ENCODE measurements at regions not wholly inside any gene's neighbourhood (a gene's known extent, or its start where the extent isn't known, plus 50 kb on each side); places are given as distances from the start of the nearest gene placed in this dataset.

DNA sequence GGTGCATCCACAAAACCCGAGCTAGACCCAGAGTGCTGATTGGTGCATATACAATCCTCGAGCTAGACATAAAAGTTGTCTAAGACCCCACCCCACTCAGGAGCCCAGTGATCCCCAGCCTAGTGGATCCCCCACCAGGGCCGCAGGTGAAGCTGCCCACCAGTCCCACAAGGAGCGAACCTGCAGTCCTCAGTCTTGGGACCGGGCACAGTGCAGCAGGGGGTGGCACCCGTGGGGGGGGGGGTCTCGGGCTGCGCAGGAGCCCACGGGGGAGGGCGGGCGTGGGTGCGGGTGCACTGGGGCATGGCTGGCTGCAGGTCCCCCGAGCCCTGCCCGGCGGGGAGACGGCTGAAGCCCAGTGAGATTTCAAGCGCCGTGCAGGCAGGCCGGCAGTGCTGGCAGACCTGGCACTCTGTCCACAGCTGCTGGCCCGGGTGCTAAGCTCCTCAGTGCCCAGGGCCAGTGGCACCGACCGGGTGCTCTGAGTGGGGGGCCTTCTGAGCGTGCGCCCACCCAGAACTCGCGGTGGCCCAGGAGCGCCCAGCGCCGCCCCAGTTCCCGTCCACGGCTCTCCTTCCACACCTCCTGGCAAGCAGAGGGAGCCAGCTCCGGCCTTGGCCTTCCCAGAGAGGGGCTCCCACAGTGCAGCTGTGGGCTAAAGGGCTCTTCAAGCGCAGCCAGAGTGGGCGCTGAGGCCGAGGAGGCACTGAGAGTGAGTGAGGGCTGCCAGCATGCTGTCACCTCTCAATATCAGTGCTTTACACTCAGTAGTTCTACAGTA lies 989.1 kb downstream of the FAM181B start:
- H3K27ac ChIP-seq (ENCODE audit: low read depth, low read length): no peak overlapping the region
- no peaks in the 10 kb centered on the region for H3K36me3 ChIP-seq (ENCODE audit: control insufficient read depth, insufficient read depth, low read length)
- Mint-ChIP-seq H3K4me1 (no peaks in the 10 kb centered on the region), H3K36me3 (ENCODE audit: low read depth) (no peaks in the 10 kb centered on the region), H3K4me3 (no peak overlapping the region), H3K9me3 (peaks cover 10% of the 10 kb centered on the region), H3K27ac (no peak overlapping the region), H3K27me3 (ENCODE audit: insufficient read depth) (no peaks in the 10 kb centered on the region)
- DNase-seq: no peak
- no peak overlapping the region for H3K9ac ChIP-seq (ENCODE audit: extremely low read depth, low read length, poor library complexity, severe bottlenecking)
- H3K9me3 ChIP-seq (ENCODE audit: control insufficient read depth, low read length): no peaks in the 10 kb centered on the region
- WGBS, 2 experiments (ENCODE audit: insufficient coverage in 1 of 2, insufficient read length in 1 of 2): 74 to 93% methylated on average over 5 to 35 of the region's 35 CpGs
- H3K4me1 ChIP-seq (ENCODE audit: control insufficient read depth, insufficient read depth, low read length): no peaks in the 10 kb centered on the region
- H3K27me3 ChIP-seq (ENCODE audit: control insufficient read depth, insufficient read depth, low read length, poor library complexity, severe bottlenecking): no peaks in the 10 kb centered on the region
- TF ChIP-seq, protein P1, sequence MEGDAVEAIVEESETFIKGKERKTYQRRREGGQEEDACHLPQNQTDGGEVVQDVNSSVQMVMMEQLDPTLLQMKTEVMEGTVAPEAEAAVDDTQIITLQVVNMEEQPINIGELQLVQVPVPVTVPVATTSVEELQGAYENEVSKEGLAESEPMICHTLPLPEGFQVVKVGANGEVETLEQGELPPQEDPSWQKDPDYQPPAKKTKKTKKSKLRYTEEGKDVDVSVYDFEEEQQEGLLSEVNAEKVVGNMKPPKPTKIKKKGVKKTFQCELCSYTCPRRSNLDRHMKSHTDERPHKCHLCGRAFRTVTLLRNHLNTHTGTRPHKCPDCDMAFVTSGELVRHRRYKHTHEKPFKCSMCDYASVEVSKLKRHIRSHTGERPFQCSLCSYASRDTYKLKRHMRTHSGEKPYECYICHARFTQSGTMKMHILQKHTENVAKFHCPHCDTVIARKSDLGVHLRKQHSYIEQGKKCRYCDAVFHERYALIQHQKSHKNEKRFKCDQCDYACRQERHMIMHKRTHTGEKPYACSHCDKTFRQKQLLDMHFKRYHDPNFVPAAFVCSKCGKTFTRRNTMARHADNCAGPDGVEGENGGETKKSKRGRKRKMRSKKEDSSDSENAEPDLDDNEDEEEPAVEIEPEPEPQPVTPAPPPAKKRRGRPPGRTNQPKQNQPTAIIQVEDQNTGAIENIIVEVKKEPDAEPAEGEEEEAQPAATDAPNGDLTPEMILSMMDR (conservative IDR thresholded peaks at IDR 0.05): no peak
- H3K4me3 ChIP-seq (ENCODE audit: low read length): no peak overlapping the region

DNA sequence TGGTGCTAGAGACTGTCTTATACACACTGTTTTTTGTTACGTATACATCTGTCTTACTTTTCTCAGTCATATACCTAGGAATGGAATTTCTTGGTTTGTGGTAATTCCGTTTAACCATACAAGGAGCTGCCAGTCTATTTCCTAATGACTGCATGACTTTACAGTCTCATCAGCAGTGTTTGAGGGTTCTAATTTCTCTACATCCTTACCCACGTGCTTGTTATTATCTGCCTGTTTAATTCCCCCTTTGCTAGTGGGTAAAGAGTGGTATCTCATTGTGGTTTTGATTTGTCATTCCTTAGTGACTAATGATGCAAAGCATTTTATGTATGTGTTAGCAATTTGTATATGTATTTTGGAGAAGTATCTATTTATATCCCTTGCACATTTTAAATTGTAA lies 1008.0 kb downstream of the FAM181B start:
- Histone ChIP-seq H3K9me3 (ENCODE audit: control insufficient read depth, low read length) (peaks cover 8% of the 10 kb centered on the region), H3K4me1 (ENCODE audit: control insufficient read depth, insufficient read depth, low read length) (no peaks in the 10 kb centered on the region), H3K27ac (ENCODE audit: low read depth, low read length) (no peak overlapping the region), H3K27me3 (ENCODE audit: control insufficient read depth, insufficient read depth, low read length, poor library complexity, severe bottlenecking) (no peaks in the 10 kb centered on the region), H3K9ac (ENCODE audit: extremely low read depth, low read length, poor library complexity, severe bottlenecking) (no peak overlapping the region), H3K4me3 (ENCODE audit: low read length) (no peak overlapping the region), H3K36me3 (ENCODE audit: control insufficient read depth, insufficient read depth, low read length) (no peaks in the 10 kb centered on the region)
- 96 to 100% methylated on average over 3 of the region's 3 CpGs for WGBS, 2 experiments (ENCODE audit: insufficient coverage in 1 of 2, insufficient read length in 1 of 2)
- no peaks in the 10 kb centered on the region for H3K27me3 Mint-ChIP-seq (ENCODE audit: insufficient read depth)
- no peak overlapping the region for H3K27ac Mint-ChIP-seq
- no peaks in the 10 kb centered on the region for H3K4me1 Mint-ChIP-seq
- H3K36me3 Mint-ChIP-seq (ENCODE audit: low read depth): peaks cover 3% of the 10 kb centered on the region
- peaks cover 18% of the 10 kb centered on the region for H3K9me3 Mint-ChIP-seq
- no peak for DNase-seq
- TF ChIP-seq, protein P1 (conservative IDR thresholded peaks at IDR 0.05): no peak
- no peak overlapping the region for H3K4me3 Mint-ChIP-seq

DNA sequence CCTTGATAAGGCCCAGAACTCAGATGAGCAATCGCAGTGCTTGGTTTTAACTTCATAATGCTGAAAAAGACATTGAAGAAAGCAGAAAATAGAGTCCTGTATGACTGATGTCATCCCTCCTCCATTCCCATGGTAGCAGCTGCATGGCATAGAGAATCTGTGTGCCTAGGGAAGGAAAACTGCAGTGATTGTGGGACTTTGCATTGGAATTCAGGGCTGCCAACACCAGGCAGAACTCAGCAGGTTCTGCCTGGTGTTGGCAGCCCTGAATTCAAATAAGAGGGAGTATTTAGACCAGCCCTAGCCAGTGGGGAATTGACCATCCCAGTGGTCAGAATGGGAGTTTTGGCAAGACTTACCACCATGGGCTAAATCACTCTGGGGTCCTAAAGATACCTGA lies 1016.0 kb downstream of the FAM181B start:
- H3K4me3 Mint-ChIP-seq: no peak overlapping the region
- H3K27me3 ChIP-seq (ENCODE audit: control insufficient read depth, insufficient read depth, low read length, poor library complexity, severe bottlenecking): no peaks in the 10 kb centered on the region
- no peak for DNase-seq
- no peaks in the 10 kb centered on the region for H3K4me1 Mint-ChIP-seq
- no peak overlapping the region for H3K27ac Mint-ChIP-seq
- H3K27me3 Mint-ChIP-seq (ENCODE audit: insufficient read depth): no peaks in the 10 kb centered on the region
- H3K9me3 Mint-ChIP-seq: no peaks in the 10 kb centered on the region
- H3K4me3 ChIP-seq (ENCODE audit: low read length): no peak overlapping the region
- no peaks in the 10 kb centered on the region for H3K9me3 ChIP-seq (ENCODE audit: control insufficient read depth, low read length)
- WGBS, 2 experiments (ENCODE audit: insufficient coverage in 1 of 2, insufficient read length in 1 of 2): 93% methylated on average over 1 of the region's 1 CpG; no CpG with 5 or more reads in 1 of the 2 experiments
- no peak overlapping the region for H3K27ac ChIP-seq (ENCODE audit: low read depth, low read length)
- no peaks in the 10 kb centered on the region for H3K4me1 ChIP-seq (ENCODE audit: control insufficient read depth, insufficient read depth, low read length)
- H3K9ac ChIP-seq (ENCODE audit: extremely low read depth, low read length, poor library complexity, severe bottlenecking): no peak overlapping the region
- TF ChIP-seq, protein P1 (conservative IDR thresholded peaks at IDR 0.05): no peak
- H3K36me3 Mint-ChIP-seq (ENCODE audit: low read depth): no peaks in the 10 kb centered on the region
- H3K36me3 ChIP-seq (ENCODE audit: control insufficient read depth, insufficient read depth, low read length): no peaks in the 10 kb centered on the region

Data from endodermal cell (in vitro differentiated cells).